ENCODE measurements at regions not wholly inside any gene's neighbourhood (a gene's known extent, or its start where the extent isn't known, plus 50 kb on each side); places are given as distances from the start of the nearest gene placed in this dataset.

DNA sequence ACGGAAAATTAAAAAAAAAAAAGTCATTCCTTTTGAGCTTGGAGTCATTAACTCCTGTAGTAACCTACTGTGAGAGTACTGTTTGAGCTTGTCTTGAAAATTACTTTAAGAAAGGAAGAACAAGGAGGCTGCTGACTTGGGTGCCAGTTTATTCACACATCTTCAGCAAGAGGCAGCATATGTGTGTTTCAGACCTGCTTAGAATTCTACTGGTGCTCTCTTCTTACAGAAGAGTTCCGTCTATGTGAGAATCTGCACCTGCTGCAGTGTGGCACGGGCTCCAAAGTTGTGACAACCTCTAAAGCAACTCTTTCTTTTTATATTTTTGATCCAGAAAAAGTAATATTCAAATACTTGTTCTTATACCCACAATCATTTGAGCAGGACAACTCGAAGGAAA lies 117.4 kb upstream of the SOX4 start:
- peaks cover 19% of the 10 kb centered on the region for H3K4me1 ChIP-seq (ENCODE audit: insufficient read depth, low read length)
- H3K36me3 ChIP-seq (ENCODE audit: insufficient read depth, low read length) = no peaks in the 10 kb centered on the region
- 44% methylated on average over 4 of the region's 4 CpGs for WGBS
- no peak overlapping the region; the same call in 1 of the 2 replicates for H3K27ac ChIP-seq (ENCODE audit: low read depth, low read length)
- no peak overlapping the region for H3K4me3 ChIP-seq (ENCODE audit: low read length)
- H3K9me3 ChIP-seq (ENCODE audit: insufficient read depth, low read depth, low read length) = no peaks in the 10 kb centered on the region
- no peak overlapping the region for H3K9ac ChIP-seq (ENCODE audit: low read depth, low read length)
- peaks cover 28% of the 10 kb centered on the region for H3K27me3 ChIP-seq (ENCODE audit: insufficient read depth, low read length)

GRCh38 chr6:21478411-21478810 lies 115.1 kb upstream of the SOX4 start:
- peaks cover 19% of the 10 kb centered on the region for H3K4me1 ChIP-seq (ENCODE audit: insufficient read depth, low read length)
- H3K36me3 ChIP-seq (ENCODE audit: insufficient read depth, low read length) = no peaks in the 10 kb centered on the region
- H3K27me3 ChIP-seq (ENCODE audit: insufficient read depth, low read length) = peaks cover 26% of the 10 kb centered on the region
- no peak overlapping the region for H3K27ac ChIP-seq (ENCODE audit: low read depth, low read length)
- no CpG with 5 or more reads among the region's 2 CpGs for WGBS
- no peaks in the 10 kb centered on the region for H3K9me3 ChIP-seq (ENCODE audit: insufficient read depth, low read depth, low read length)
- no peak overlapping the region for H3K4me3 ChIP-seq (ENCODE audit: low read length)
- no peak overlapping the region for H3K9ac ChIP-seq (ENCODE audit: low read depth, low read length)

DNA sequence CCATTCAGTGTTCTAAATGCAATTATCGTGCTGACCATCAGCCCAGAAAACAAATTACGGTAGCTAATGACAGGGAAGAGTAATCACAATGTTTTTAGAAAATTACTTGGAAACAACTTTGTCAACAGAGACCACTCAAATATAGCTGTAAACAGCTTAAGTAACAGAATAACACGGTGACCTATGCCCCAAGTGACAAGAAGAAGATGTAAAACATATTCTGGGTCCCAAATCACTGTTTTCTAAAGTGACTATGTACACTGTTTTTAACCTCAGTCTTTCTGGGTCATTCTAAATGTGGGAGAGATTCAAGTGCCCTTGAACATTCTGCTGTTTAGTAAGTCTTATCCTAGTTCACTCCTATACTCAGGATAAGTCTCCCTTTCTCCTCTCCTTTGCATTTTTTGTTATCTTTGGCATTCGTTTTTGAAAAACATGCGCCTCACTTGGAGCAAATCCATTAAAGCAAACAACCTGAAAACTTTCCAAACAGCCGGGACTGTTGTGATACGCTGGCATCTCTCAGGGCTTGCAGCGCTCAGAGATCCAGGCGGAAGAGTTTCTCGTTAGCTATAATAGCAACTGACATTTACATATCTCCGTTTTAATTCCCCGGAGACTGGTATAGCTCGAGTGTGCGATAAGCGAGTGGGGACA lies 114.5 kb upstream of the SOX4 start:
- Histone ChIP-seq H3K4me3 (ENCODE audit: low read length) (no peak overlapping the region), H3K27me3 (ENCODE audit: insufficient read depth, low read length) (peaks cover 26% of the 10 kb centered on the region), H3K9me3 (ENCODE audit: insufficient read depth, low read depth, low read length) (no peaks in the 10 kb centered on the region), H3K27ac (ENCODE audit: low read depth, low read length) (no peak overlapping the region), H3K9ac (ENCODE audit: low read depth, low read length) (no peak overlapping the region), H3K4me1 (ENCODE audit: insufficient read depth, low read length) (peaks cover 19% of the 10 kb centered on the region), H3K36me3 (ENCODE audit: insufficient read depth, low read length) (no peaks in the 10 kb centered on the region)
- 94% methylated on average over 15 of the region's 15 CpGs for WGBS

DNA sequence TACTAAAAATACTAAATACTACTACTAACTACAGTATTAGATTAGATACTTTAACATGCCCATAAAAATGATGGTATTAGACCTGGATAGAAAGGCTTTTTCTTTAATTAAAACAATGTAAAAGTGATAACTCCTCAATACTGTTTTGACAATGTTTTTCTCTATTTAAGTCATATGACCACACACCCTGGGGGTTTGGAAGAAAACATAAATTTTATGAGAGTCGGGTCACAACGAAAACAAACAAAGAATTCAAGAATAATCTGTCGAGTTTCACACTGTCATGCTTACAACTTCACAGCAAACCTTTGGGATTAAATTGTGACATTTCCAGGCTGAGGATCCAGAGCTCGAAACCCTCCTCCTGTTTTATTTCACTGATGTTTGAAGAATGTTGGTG lies 107.4 kb upstream of the SOX4 start:
- WGBS = 94% methylated on average over 4 of the region's 4 CpGs
- no peaks in the 10 kb centered on the region for H3K9me3 ChIP-seq (ENCODE audit: insufficient read depth, low read depth, low read length)
- no peak overlapping the region for H3K4me3 ChIP-seq (ENCODE audit: low read length)
- H3K36me3 ChIP-seq (ENCODE audit: insufficient read depth, low read length) = no peaks in the 10 kb centered on the region
- no peaks in the 10 kb centered on the region for H3K27me3 ChIP-seq (ENCODE audit: insufficient read depth, low read length)
- no peak overlapping the region for H3K27ac ChIP-seq (ENCODE audit: low read depth, low read length)
- H3K9ac ChIP-seq (ENCODE audit: low read depth, low read length) = no peak overlapping the region
- H3K4me1 ChIP-seq (ENCODE audit: insufficient read depth, low read length) = no peaks in the 10 kb centered on the region

- no peaks in the 10 kb centered on the region for H3K27me3 ChIP-seq (ENCODE audit: insufficient read depth, low read length)
- H3K36me3 ChIP-seq (ENCODE audit: insufficient read depth, low read length) = no peaks in the 10 kb centered on the region
- no peak overlapping the region for H3K27ac ChIP-seq (ENCODE audit: low read depth, low read length)
- H3K9ac ChIP-seq (ENCODE audit: low read depth, low read length) = no peak overlapping the region
- 96% methylated on average over 3 of the region's 3 CpGs for WGBS
- H3K4me1 ChIP-seq (ENCODE audit: insufficient read depth, low read length) = no peaks in the 10 kb centered on the region
- H3K4me3 ChIP-seq (ENCODE audit: low read length) = no peak overlapping the region
- no peaks in the 10 kb centered on the region for H3K9me3 ChIP-seq (ENCODE audit: insufficient read depth, low read depth, low read length)
Observed at GRCh38 chr6:21489826-21490225, 103.7 kb upstream of the SOX4 start.

DNA sequence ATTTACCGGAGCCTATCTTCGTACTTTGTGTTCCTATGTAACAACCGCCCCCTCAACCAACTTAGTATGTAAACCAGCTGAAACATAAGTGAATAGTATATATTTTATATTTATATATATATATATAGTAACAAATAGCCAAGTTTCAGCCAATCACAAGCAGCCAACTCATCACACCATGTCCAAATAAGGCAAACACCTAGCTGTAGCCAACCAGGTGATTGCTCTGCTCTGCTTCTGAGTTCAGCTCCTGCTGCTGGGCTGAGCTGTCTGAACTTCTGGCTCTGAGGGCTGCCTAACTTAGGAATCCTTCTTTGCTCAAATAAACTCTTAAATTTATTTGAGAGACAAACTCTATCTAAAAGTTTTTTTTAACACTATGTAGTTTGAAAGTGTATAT lies 101.6 kb upstream of the SOX4 start:
- Histone ChIP-seq H3K9me3 (ENCODE audit: insufficient read depth, low read depth, low read length) (no peaks in the 10 kb centered on the region), H3K4me3 (ENCODE audit: low read length) (no peak overlapping the region), H3K4me1 (ENCODE audit: insufficient read depth, low read length) (no peaks in the 10 kb centered on the region), H3K27ac (ENCODE audit: low read depth, low read length) (no peak overlapping the region), H3K36me3 (ENCODE audit: insufficient read depth, low read length) (no peaks in the 10 kb centered on the region), H3K27me3 (ENCODE audit: insufficient read depth, low read length) (no peaks in the 10 kb centered on the region), H3K9ac (ENCODE audit: low read depth, low read length) (no peak overlapping the region)
- 90% methylated on average over 2 of the region's 3 CpGs for WGBS

DNA sequence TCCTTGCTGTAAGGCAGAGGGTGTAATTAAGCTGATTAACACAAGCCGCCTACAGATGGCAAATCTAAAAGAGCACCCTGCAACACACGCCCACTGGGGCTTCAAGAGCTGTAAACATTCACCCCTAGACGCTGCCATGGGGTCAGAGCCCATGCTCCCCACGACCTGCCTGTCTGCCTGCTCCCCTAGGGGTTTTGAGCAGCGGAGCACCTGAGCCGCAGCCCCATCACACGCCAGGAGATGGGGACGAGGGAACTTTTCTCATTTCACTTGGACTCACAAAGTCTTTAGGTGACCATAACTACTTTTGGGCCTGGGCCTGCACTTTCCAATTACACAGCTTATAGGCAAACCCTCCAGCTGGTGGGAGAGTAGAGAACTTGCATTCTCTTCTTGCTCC lies 99.0 kb upstream of the SOX4 start:
- no peak overlapping the region for H3K9ac ChIP-seq (ENCODE audit: low read depth, low read length)
- no peak overlapping the region for H3K27ac ChIP-seq (ENCODE audit: low read depth, low read length)
- WGBS = 91% methylated on average over 8 of the region's 8 CpGs
- H3K4me1 ChIP-seq (ENCODE audit: insufficient read depth, low read length) = no peaks in the 10 kb centered on the region
- no peaks in the 10 kb centered on the region for H3K36me3 ChIP-seq (ENCODE audit: insufficient read depth, low read length)
- H3K27me3 ChIP-seq (ENCODE audit: insufficient read depth, low read length) = no peaks in the 10 kb centered on the region
- H3K9me3 ChIP-seq (ENCODE audit: insufficient read depth, low read depth, low read length) = no peaks in the 10 kb centered on the region
- H3K4me3 ChIP-seq (ENCODE audit: low read length) = no peak overlapping the region

GRCh38 chr6:21496196-21496595 lies 97.4 kb upstream of the SOX4 start:
- no peaks in the 10 kb centered on the region for H3K27me3 ChIP-seq (ENCODE audit: insufficient read depth, low read length)
- no peak overlapping the region for H3K9ac ChIP-seq (ENCODE audit: low read depth, low read length)
- no peak overlapping the region for H3K4me3 ChIP-seq (ENCODE audit: low read length)
- H3K4me1 ChIP-seq (ENCODE audit: insufficient read depth, low read length) = no peaks in the 10 kb centered on the region
- no peaks in the 10 kb centered on the region for H3K9me3 ChIP-seq (ENCODE audit: insufficient read depth, low read depth, low read length)
- no peak overlapping the region for H3K27ac ChIP-seq (ENCODE audit: low read depth, low read length)
- WGBS = 84% methylated on average over 3 of the region's 3 CpGs
- H3K36me3 ChIP-seq (ENCODE audit: insufficient read depth, low read length) = no peaks in the 10 kb centered on the region

DNA sequence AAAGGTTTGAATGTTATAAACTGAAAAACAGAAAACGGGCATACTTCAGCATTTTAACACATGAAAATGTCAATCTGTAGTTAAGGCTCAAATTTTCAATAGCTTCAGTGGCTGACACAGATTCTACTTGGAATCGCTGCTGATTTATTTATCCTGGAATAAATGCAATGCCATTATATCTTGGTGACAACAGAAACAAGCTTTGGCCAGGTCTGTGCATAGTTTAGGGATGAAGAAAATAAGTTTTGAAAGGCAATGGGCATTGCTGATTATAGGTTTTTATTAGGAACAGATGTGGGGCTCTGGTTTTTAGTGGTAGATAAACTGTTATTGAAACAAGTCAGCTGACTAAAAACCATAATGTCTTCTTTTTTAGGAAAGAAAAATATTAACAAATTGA lies 96.8 kb upstream of the SOX4 start:
- WGBS = 94% methylated on average over 2 of the region's 2 CpGs

GRCh38 chr6:21500314-21501020 lies 93.1 kb upstream of the SOX4 start:
- H3K4me3 ChIP-seq (ENCODE audit: low read length) = no peak overlapping the region
- H3K9me3 ChIP-seq (ENCODE audit: insufficient read depth, low read depth, low read length) = no peaks in the 10 kb centered on the region
- H3K9ac ChIP-seq (ENCODE audit: low read depth, low read length) = no peak overlapping the region
- H3K27me3 ChIP-seq (ENCODE audit: insufficient read depth, low read length) = no peaks in the 10 kb centered on the region
- H3K36me3 ChIP-seq (ENCODE audit: insufficient read depth, low read length) = no peaks in the 10 kb centered on the region
- 85% methylated on average over 5 of the region's 5 CpGs for WGBS
- H3K27ac ChIP-seq (ENCODE audit: low read depth, low read length) = no peak overlapping the region
- no peaks in the 10 kb centered on the region for H3K4me1 ChIP-seq (ENCODE audit: insufficient read depth, low read length)

More for the DNA sequence above, 96.8 kb upstream of the SOX4 start:
- H3K36me3 ChIP-seq (ENCODE audit: insufficient read depth, low read length) = no peaks in the 10 kb centered on the region
- no peak overlapping the region for H3K27ac ChIP-seq (ENCODE audit: low read depth, low read length)
- H3K4me3 ChIP-seq (ENCODE audit: low read length) = no peak overlapping the region
- H3K9ac ChIP-seq (ENCODE audit: low read depth, low read length) = no peak overlapping the region
- H3K4me1 ChIP-seq (ENCODE audit: insufficient read depth, low read length) = no peaks in the 10 kb centered on the region
- no peaks in the 10 kb centered on the region for H3K27me3 ChIP-seq (ENCODE audit: insufficient read depth, low read length)
- no peaks in the 10 kb centered on the region for H3K9me3 ChIP-seq (ENCODE audit: insufficient read depth, low read depth, low read length)

DNA sequence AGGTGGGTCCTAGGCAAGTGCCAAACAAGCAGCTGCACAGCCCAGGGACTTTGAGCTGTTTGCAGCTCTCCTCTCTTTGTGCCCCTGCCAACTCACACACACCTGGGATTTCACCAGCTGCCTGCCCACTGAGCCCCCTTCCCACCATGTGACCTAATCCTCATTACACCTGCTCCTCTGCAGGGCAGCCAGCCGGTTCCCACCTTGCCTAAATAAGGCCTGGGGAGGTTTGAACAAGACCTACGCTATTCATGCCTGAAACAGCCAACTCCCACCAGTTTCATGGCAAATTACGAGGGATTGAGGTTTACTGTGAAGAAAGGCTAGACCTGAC lies 92.6 kb upstream of the SOX4 start:
- 80% methylated on average over 3 of the region's 3 CpGs for WGBS
- no peaks in the 10 kb centered on the region for H3K36me3 ChIP-seq (ENCODE audit: insufficient read depth, low read length)
- H3K4me1 ChIP-seq (ENCODE audit: insufficient read depth, low read length) = no peaks in the 10 kb centered on the region
- H3K9ac ChIP-seq (ENCODE audit: low read depth, low read length) = no peak overlapping the region
- H3K4me3 ChIP-seq (ENCODE audit: low read length) = no peak overlapping the region
- no peaks in the 10 kb centered on the region for H3K9me3 ChIP-seq (ENCODE audit: insufficient read depth, low read depth, low read length)
- no peaks in the 10 kb centered on the region for H3K27me3 ChIP-seq (ENCODE audit: insufficient read depth, low read length)
- H3K27ac ChIP-seq (ENCODE audit: low read depth, low read length) = no peak overlapping the region

- Histone ChIP-seq H3K27me3 (ENCODE audit: insufficient read depth, low read length) (no peaks in the 10 kb centered on the region), H3K4me1 (ENCODE audit: insufficient read depth, low read length) (no peaks in the 10 kb centered on the region), H3K27ac (ENCODE audit: low read depth, low read length) (no peak overlapping the region), H3K9ac (ENCODE audit: low read depth, low read length) (no peak overlapping the region), H3K4me3 (ENCODE audit: low read length) (no peak overlapping the region), H3K9me3 (ENCODE audit: insufficient read depth, low read depth, low read length) (no peaks in the 10 kb centered on the region), H3K36me3 (ENCODE audit: insufficient read depth, low read length) (no peaks in the 10 kb centered on the region)
- WGBS = 83% methylated on average over 1 of the region's 1 CpG
Observed at GRCh38 chr6:21501815-21502214, 91.7 kb upstream of the SOX4 start.

Measured in HUES64 (cell line).